ENCODE measurements at regions not wholly inside any gene's neighbourhood (a gene's known extent, or its start where the extent isn't known, plus 50 kb on each side); places are given as distances from the start of the nearest gene placed in this dataset.
A peak's percentile ranks its signal among the peaks of the same experiment; 100 is the strongest.
"Not testable (repeated sequence)": the region's sequence is repeated elsewhere in the genome, so short reads cannot be mapped to it uniquely, and the experiment has no call there.

- no peak for DNase-seq
Measured at GRCh38 chr11:87743007-87743406, 432.2 kb downstream of the RAB38 start.

GRCh38 chr11:87740968-87741367 is 434.3 kb downstream of the RAB38 start:
- no peak for DNase-seq

- DNase-seq = peak; percentile 52
Measured at GRCh38 chr11:87740451-87740850, 434.8 kb downstream of the RAB38 start.

- DNase-seq = peak; percentile 40
Measured at GRCh38 chr11:87739766-87740165, 435.5 kb downstream of the RAB38 start.

GRCh38 chr11:87739261-87739660 is 436.0 kb downstream of the RAB38 start:
- DNase-seq = no peak

- no peak for DNase-seq
Measured at GRCh38 chr11:87736928-87737327, 438.3 kb downstream of the RAB38 start.

- DNase-seq = peak; percentile 70
Measured at GRCh38 chr11:87726506-87726905, 448.7 kb downstream of the RAB38 start.

- no peak for DNase-seq
Measured at GRCh38 chr11:87724358-87724757, 450.9 kb downstream of the RAB38 start.

GRCh38 chr11:87722756-87723565 is 452.3 kb downstream of the RAB38 start:
- DNase-seq = no peak

- DNase-seq = peak; percentile 28
Measured at GRCh38 chr11:87719326-87720073, 455.7 kb downstream of the RAB38 start.

GRCh38 chr11:87712802-87713202 is 462.4 kb downstream of the RAB38 start:
- DNase-seq = no peak

- DNase-seq = no peak
Measured at GRCh38 chr11:87712391-87712790, 462.9 kb downstream of the RAB38 start.

GRCh38 chr11:87703589-87703988 is 471.7 kb downstream of the RAB38 start:
- DNase-seq = not testable (repeated sequence)

- DNase-seq = no peak
Measured at GRCh38 chr11:87675993-87676392, 499.2 kb downstream of the RAB38 start.

GRCh38 chr11:87666730-87667129 is 508.5 kb downstream of the RAB38 start:
- no peak for DNase-seq

- no peak for DNase-seq
Measured at GRCh38 chr11:87662287-87662686, 513.0 kb downstream of the RAB38 start.

- DNase-seq = no peak
Measured at GRCh38 chr11:87660926-87661660, 514.1 kb downstream of the RAB38 start.

GRCh38 chr11:87659807-87660206 is 515.4 kb downstream of the RAB38 start:
- DNase-seq = peak; percentile 70

- DNase-seq = no peak
Measured at GRCh38 chr11:87645626-87646025, 529.6 kb downstream of the RAB38 start.

- no peak for DNase-seq
Measured at GRCh38 chr11:87639753-87640364, 535.4 kb downstream of the RAB38 start.

GRCh38 chr11:87635001-87635400 is 540.2 kb downstream of the RAB38 start:
- no peak for DNase-seq

- no peak for DNase-seq
Measured at GRCh38 chr11:87634331-87634730, 540.9 kb downstream of the RAB38 start.

GRCh38 chr11:87628957-87629356 is 546.3 kb downstream of the RAB38 start:
- DNase-seq = no peak
